Vagina (tissue), 2 donors: ENCODE measurements at regions not wholly inside any gene's neighbourhood (a gene's known extent, or its start where the extent isn't known, plus 50 kb on each side); places are given as distances from the start of the nearest gene placed in this dataset.

ENCODE experiments used
- DNase-seq, 2 donors: peaks; one replicate each; pipeline ENCODE4 v3.0.0-alpha.2; 2017; ENCODE audit errors: extremely low spot score in 2 of 2
- H3K27ac ChIP-seq: fragments of 200-600 bp; sonication (generic); one replicate; pipeline ENCODE4 v1.5.1; 2019
- H3K27me3 ChIP-seq: fragments of 200-600 bp; sonication (generic); one replicate; pipeline ENCODE4 v1.5.1; 2019
- H3K36me3 ChIP-seq, 2 donors: fragments of 200-600 bp; sonication (generic); one replicate each; pipeline ENCODE4 v1.5.1; 2017 to 2019
- H3K4me1 ChIP-seq: fragments of 200-600 bp; sonication (generic); one replicate; pipeline ENCODE4 v1.5.1; 2019
- H3K4me3 ChIP-seq, 2 donors: fragments of 200-600 bp; sonication (generic); 1 replicate in 1 of 2; 2 replicates in 1 of 2; pipeline ENCODE4 v1.5.1; 2016 to 2019
- H3K9me3 ChIP-seq: fragments of 200-600 bp; sonication (generic); one replicate; pipeline ENCODE4 v1.5.1; 2019
- CTCF ChIP-seq, 3 experiments: fragments of 450-650 bp in 2 of 3; fragments of 200-600 bp in 1 of 3; sonication (generic) in 1 of 3; IDR thresholded peaks; one replicate each; pipeline ENCODE4 v1.5.1; 2017 to 2019; ENCODE audit warnings: antibody characterized with exemption in 3 of 3, mild to moderate bottlenecking in 2 of 3, moderate library complexity in 2 of 3
- POLR2A ChIP-seq, 2 donors: fragments of 450-650 bp; IDR thresholded peaks; one replicate each; pipeline ENCODE4 v1.6.1; 2017; ENCODE audit warnings: antibody characterized with exemption in 2 of 2, mild to moderate bottlenecking in 2 of 2, moderate library complexity in 2 of 2
- POLR2AphosphoS5 ChIP-seq, 2 donors: sonication (generic); formaldehyde crosslinking; IDR thresholded peaks; one replicate each; pipeline ENCODE4 v1.9.0; 2017; ENCODE audit warnings: antibody characterized with exemption in 2 of 2, mild to moderate bottlenecking in 2 of 2, low read depth in 1 of 2; ENCODE audit not compliant: insufficient read depth in 1 of 2
- intact Hi-C: fragments of 100-400 bp; cut with DNase I; formaldehyde crosslinking; loops from one replicate; pipeline ENCODE4 v1.15.1; 2023

GRCh38 chr15:98111806-98112205 lies 151.3 kb downstream of the ARRDC4 start:
- DNase-seq, result no peak
- Histone ChIP-seq H3K9me3 (no peaks in the 10 kb centered on the region), H3K27me3 (no peaks in the 10 kb centered on the region), H3K4me1 (no peaks in the 10 kb centered on the region), H3K27ac (no peak overlapping the region), H3K4me3 (no peak overlapping the region), H3K36me3 (no peaks in the 10 kb centered on the region)
- TF ChIP-seq POLR2AphosphoS5 (IDR thresholded peaks at IDR 0.05; ENCODE audit: insufficient read depth in 1 of 2, low read depth in 1 of 2), result no peak
- intact Hi-C loops, result no loop called here

GRCh38 chr15:98113327-98113726 lies 152.8 kb downstream of the ARRDC4 start:
- H3K4me3 ChIP-seq, result no peak overlapping the region
- intact Hi-C loops, result no loop called here

GRCh38 chr15:98120561-98120960 lies 160.1 kb downstream of the ARRDC4 start:
- TF ChIP-seq POLR2AphosphoS5 (IDR thresholded peaks at IDR 0.05; ENCODE audit: insufficient read depth in 1 of 2, low read depth in 1 of 2) (no peak), POLR2A (IDR thresholded peaks at IDR 0.05) (no peak), CTCF (IDR thresholded peaks at IDR 0.05) (no peak)
- Histone ChIP-seq H3K36me3 (no peaks in the 10 kb centered on the region), H3K27ac (no peak overlapping the region), H3K4me1 (peaks cover 6% of the 10 kb centered on the region), H3K4me3 (no peak overlapping the region), H3K9me3 (no peaks in the 10 kb centered on the region), H3K27me3 (no peaks in the 10 kb centered on the region)
- DNase-seq, result no peak
- intact Hi-C loops, result no loop called here

More at GRCh38 chr15:98113327-98113726, 152.8 kb downstream of the ARRDC4 start:
- no peaks in the 10 kb centered on the region for H3K27me3 ChIP-seq
- DNase-seq, result no peak
- TF ChIP-seq POLR2A (IDR thresholded peaks at IDR 0.05) (no peak), CTCF (IDR thresholded peaks at IDR 0.05) (no peak), POLR2AphosphoS5 (IDR thresholded peaks at IDR 0.05; ENCODE audit: insufficient read depth in 1 of 2, low read depth in 1 of 2) (no peak)
- H3K36me3 ChIP-seq, result no peaks in the 10 kb centered on the region
- no peaks in the 10 kb centered on the region for H3K9me3 ChIP-seq
- H3K4me1 ChIP-seq, result no peaks in the 10 kb centered on the region
- no peak overlapping the region for H3K27ac ChIP-seq

- intact Hi-C loops, result no loop called here
- Histone ChIP-seq H3K27me3 (no peaks in the 10 kb centered on the region), H3K4me3 (no peak overlapping the region), H3K36me3 (no peaks in the 10 kb centered on the region), H3K4me1 (peaks cover 6% of the 10 kb centered on the region), H3K9me3 (no peaks in the 10 kb centered on the region), H3K27ac (no peak overlapping the region)
- no peak for DNase-seq
- no peak for TF ChIP-seq POLR2A (IDR thresholded peaks at IDR 0.05)
Measured at GRCh38 chr15:98121536-98121935, 161.0 kb downstream of the ARRDC4 start.

- no peak for TF ChIP-seq POLR2A (IDR thresholded peaks at IDR 0.05)
- TF ChIP-seq CTCF (IDR thresholded peaks at IDR 0.05), result no peak
- TF ChIP-seq POLR2AphosphoS5 (IDR thresholded peaks at IDR 0.05; ENCODE audit: insufficient read depth in 1 of 2, low read depth in 1 of 2), result no peak
- H3K4me3 ChIP-seq, result no peak overlapping the region
- no peak overlapping the region for H3K27ac ChIP-seq
- no peak for DNase-seq
- no peaks in the 10 kb centered on the region for H3K36me3 ChIP-seq
- H3K9me3 ChIP-seq, result no peaks in the 10 kb centered on the region
- intact Hi-C loops, result no loop called here
- H3K27me3 ChIP-seq, result no peaks in the 10 kb centered on the region
- H3K4me1 ChIP-seq, result peaks cover 6% of the 10 kb centered on the region
Measured at GRCh38 chr15:98121957-98122356, 161.5 kb downstream of the ARRDC4 start.

- H3K27ac ChIP-seq, result no peak overlapping the region
- intact Hi-C loops, result no loop called here
Measured at GRCh38 chr15:98123297-98123696, 162.8 kb downstream of the ARRDC4 start.

More at GRCh38 chr15:98123297-98123696, 162.8 kb downstream of the ARRDC4 start:
- H3K4me1 ChIP-seq, result peaks cover 6% of the 10 kb centered on the region
- TF ChIP-seq POLR2AphosphoS5 (IDR thresholded peaks at IDR 0.05; ENCODE audit: insufficient read depth in 1 of 2, low read depth in 1 of 2), result no peak
- TF ChIP-seq CTCF (IDR thresholded peaks at IDR 0.05), result no peak
- no peak for TF ChIP-seq POLR2A (IDR thresholded peaks at IDR 0.05)
- DNase-seq, result no peak
- no peak overlapping the region for H3K4me3 ChIP-seq
- H3K27me3 ChIP-seq, result no peaks in the 10 kb centered on the region
- no peaks in the 10 kb centered on the region for H3K36me3 ChIP-seq
- H3K9me3 ChIP-seq, result no peaks in the 10 kb centered on the region
